Middle frontal gyrus (tissue), 1 donor: ENCODE measurements at regions not wholly inside any gene's neighbourhood (a gene's known extent, or its start where the extent isn't known, plus 50 kb on each side); places are given as distances from the start of the nearest gene placed in this dataset.

Experiments
- DNase-seq: peaks from one replicate; pipeline ENCODE4 v3.0.0-alpha.2; 2015; ENCODE audit warnings: low spot score; ENCODE audit errors: extremely low spot score

GRCh38 chr2:163369111-163369510, 366.7 kb downstream of the FIGN start:
- DNase-seq: no peak

- DNase-seq: no peak
Observed at GRCh38 chr2:163368655-163369054, 367.2 kb downstream of the FIGN start.

GRCh38 chr2:163367825-163368582, 367.8 kb downstream of the FIGN start:
- no peak for DNase-seq

- DNase-seq: no peak
Observed at GRCh38 chr2:163364736-163365135, 371.1 kb downstream of the FIGN start.

GRCh38 chr2:163353551-163353950, 382.3 kb downstream of the FIGN start:
- no peak for DNase-seq

- DNase-seq: no peak
Observed at GRCh38 chr2:163351966-163352365, 383.8 kb downstream of the FIGN start.

- no peak for DNase-seq
Observed at GRCh38 chr2:163351143-163351542, 384.7 kb downstream of the FIGN start.

GRCh38 chr2:163348857-163349380, 386.9 kb downstream of the FIGN start:
- no peak for DNase-seq

GRCh38 chr2:163347982-163348856, 387.6 kb downstream of the FIGN start:
- DNase-seq: no peak

- peak; percentile 67 for DNase-seq
Observed at GRCh38 chr2:163345795-163346573, 389.8 kb downstream of the FIGN start.

GRCh38 chr2:163343316-163343715, 392.5 kb downstream of the FIGN start:
- DNase-seq: no peak

- no peak for DNase-seq
Observed at GRCh38 chr2:163341426-163341825, 394.4 kb downstream of the FIGN start.

- DNase-seq: no peak
Observed at GRCh38 chr2:163338270-163338669, 397.5 kb downstream of the FIGN start.

- DNase-seq: no peak
Observed at GRCh38 chr2:163324677-163325076, 411.1 kb downstream of the FIGN start.

- DNase-seq: no peak
Observed at GRCh38 chr2:163319006-163319405, 416.8 kb downstream of the FIGN start.

GRCh38 chr2:163314712-163315111, 421.1 kb downstream of the FIGN start:
- DNase-seq: no peak

- DNase-seq: no peak
Observed at GRCh38 chr2:163312713-163313112, 423.1 kb downstream of the FIGN start.

- no peak for DNase-seq
Observed at GRCh38 chr2:163306647-163307046, 429.2 kb downstream of the FIGN start.

GRCh38 chr2:163302141-163302540, 433.7 kb downstream of the FIGN start:
- no peak for DNase-seq

- DNase-seq: no peak
Observed at GRCh38 chr2:163291790-163292189, 444.0 kb downstream of the FIGN start.

- no peak for DNase-seq
Observed at GRCh38 chr2:163281717-163282116, 443.1 kb upstream of the KCNH7 start.
